Fibroblast of villous mesenchyme (primary cell): ENCODE measurements at regions not wholly inside any gene's neighbourhood (a gene's known extent, or its start where the extent isn't known, plus 50 kb on each side); places are given as distances from the start of the nearest gene placed in this dataset.

Experiments used
- DNase-seq: peaks from one replicate; pipeline ENCODE4 v3.0.0-alpha.2; 2010; ENCODE audit warnings: low read depth
- H3K4me3 ChIP-seq: 2 replicates; pipeline ENCODE4 v1.5.1; 2011; ENCODE audit warnings: low read depth, mild to moderate bottlenecking, low read length
- TF ChIP-seq, protein P1 (sequence below): IDR thresholded peaks from 2 replicates; pipeline ENCODE4 v1.5.1; 2012; ENCODE audit warnings: low read depth, mild to moderate bottlenecking, low read length; ENCODE audit not compliant: insufficient read depth

DNA sequence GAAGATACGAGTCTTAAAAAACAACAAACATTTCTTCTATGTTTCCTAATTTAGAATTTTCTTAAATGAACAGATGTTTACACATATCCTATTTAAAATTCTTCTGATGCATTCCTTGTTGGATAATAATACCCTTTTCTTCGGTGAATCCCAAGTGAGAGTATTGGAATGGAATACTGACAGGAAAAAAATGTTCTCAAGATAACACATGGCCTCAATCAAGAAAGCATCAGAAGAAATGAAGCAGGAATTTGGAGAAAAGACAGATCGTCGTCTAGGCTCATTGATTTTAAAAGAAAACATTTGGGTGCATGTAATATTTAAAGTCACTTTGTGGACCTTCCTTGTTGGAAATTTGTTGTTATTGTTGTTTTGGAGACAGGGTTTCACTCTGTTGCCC is 196.9 kb upstream of the ANK2 start:
- no peak overlapping the region for H3K4me3 ChIP-seq
- no peak for DNase-seq
- TF ChIP-seq, protein P1, sequence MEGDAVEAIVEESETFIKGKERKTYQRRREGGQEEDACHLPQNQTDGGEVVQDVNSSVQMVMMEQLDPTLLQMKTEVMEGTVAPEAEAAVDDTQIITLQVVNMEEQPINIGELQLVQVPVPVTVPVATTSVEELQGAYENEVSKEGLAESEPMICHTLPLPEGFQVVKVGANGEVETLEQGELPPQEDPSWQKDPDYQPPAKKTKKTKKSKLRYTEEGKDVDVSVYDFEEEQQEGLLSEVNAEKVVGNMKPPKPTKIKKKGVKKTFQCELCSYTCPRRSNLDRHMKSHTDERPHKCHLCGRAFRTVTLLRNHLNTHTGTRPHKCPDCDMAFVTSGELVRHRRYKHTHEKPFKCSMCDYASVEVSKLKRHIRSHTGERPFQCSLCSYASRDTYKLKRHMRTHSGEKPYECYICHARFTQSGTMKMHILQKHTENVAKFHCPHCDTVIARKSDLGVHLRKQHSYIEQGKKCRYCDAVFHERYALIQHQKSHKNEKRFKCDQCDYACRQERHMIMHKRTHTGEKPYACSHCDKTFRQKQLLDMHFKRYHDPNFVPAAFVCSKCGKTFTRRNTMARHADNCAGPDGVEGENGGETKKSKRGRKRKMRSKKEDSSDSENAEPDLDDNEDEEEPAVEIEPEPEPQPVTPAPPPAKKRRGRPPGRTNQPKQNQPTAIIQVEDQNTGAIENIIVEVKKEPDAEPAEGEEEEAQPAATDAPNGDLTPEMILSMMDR = no peak

DNA sequence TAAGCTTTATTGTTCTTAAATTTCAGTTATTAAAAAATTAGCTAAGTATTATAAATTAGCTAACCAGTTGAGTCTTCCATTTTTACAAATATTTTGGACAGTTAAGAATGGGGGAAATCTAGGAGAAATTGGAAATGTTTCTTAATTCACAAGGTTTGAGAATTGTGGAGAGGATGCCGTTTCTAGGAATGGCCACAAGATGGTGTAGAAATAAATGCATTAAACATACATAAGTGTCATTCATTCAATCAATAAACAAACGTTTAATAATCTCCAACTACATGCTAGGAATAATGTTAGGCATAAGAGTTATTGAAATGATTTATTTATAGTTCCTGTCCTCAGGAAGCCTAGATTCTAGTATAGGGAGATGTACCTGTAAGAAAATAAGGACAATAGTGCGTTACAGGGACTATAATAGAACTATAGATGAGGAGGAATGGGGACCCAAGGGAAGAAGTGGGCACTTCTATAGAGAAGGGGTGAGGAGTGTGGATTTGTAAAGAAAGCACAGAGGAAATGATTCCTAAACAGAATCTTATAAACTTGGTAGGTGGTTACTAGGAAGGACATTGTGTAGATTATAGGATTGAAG is 195.7 kb upstream of the ANK2 start:
- DNase-seq = no peak
- no peak overlapping the region for H3K4me3 ChIP-seq
- TF ChIP-seq, protein P1 = peak; percentile 29

- no peak for DNase-seq
- TF ChIP-seq, protein P1 = no peak
- no peak overlapping the region for H3K4me3 ChIP-seq
Observed at GRCh38 chr4:112854420-112854819, 195.0 kb upstream of the ANK2 start.

GRCh38 chr4:112855058-112855457 is 194.4 kb upstream of the ANK2 start:
- no peak overlapping the region for H3K4me3 ChIP-seq
- DNase-seq = no peak
- TF ChIP-seq, protein P1 = no peak

DNA sequence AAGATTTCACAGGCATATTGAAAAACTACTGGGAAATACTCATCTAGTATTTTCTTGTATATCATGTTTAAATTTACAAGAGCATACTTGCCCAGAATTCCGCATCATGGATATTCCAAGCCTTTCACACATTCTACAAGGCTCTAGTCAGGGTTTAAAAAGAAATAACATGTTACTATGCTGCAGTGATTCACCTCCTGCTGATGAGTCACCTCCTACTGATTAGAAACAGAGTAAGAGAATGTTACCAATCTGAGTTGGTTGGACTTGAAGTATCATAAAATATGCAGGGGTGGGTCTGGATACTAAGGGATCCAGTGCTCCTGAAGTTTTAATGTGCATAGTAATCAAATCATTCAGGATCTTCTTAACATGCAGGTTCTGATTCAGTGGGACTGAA is 192.0 kb upstream of the ANK2 start:
- H3K4me3 ChIP-seq = no peak overlapping the region
- TF ChIP-seq, protein P1 = no peak
- DNase-seq = peak; percentile 75

- no peak overlapping the region for H3K4me3 ChIP-seq
- DNase-seq = no peak
- TF ChIP-seq, protein P1 = no peak
Observed at GRCh38 chr4:112858751-112859150, 190.7 kb upstream of the ANK2 start.
